HepG2 (cell line): ENCODE measurements at regions not wholly inside any gene's neighbourhood (a gene's known extent, or its start where the extent isn't known, plus 50 kb on each side); places are given as distances from the start of the nearest gene placed in this dataset.

ENCODE experiments used
- ARNTL ChIP-seq: sonication (generic); formaldehyde crosslinking; IDR thresholded peaks from 2 replicates; pipeline ENCODE4 v1.4.0; 2020; ENCODE audit warnings: mild to moderate bottlenecking, missing genetic modification reagents
- BCLAF1 ChIP-seq: fragments of 450-650 bp; IDR thresholded peaks from 2 replicates; pipeline ENCODE4 v1.6.1; 2017; ENCODE audit warnings: mild to moderate bottlenecking
- CBX1 ChIP-seq: IDR thresholded peaks from one replicate; pipeline ENCODE4 v1.6.1; 2016; ENCODE audit warnings: antibody characterized with exemption, low read depth
- DDIT3 ChIP-seq: sonication (generic); formaldehyde crosslinking; IDR thresholded peaks from 2 replicates; pipeline ENCODE4 v1.4.0; 2020; ENCODE audit warnings: mild to moderate bottlenecking, missing genetic modification reagents
- EED ChIP-seq: sonication (generic); formaldehyde crosslinking; IDR thresholded peaks from 2 replicates; pipeline ENCODE4 v1.5.0; 2020; ENCODE audit warnings: mild to moderate bottlenecking, missing genetic modification reagents
- FOXM1 ChIP-seq: sonication (generic); formaldehyde crosslinking; IDR thresholded peaks from 2 replicates; pipeline ENCODE4 v1.5.0; 2020; ENCODE audit warnings: missing genetic modification reagents
- FOXP4 ChIP-seq: sonication (generic); formaldehyde crosslinking; IDR thresholded peaks from 2 replicates; pipeline ENCODE4 v1.4.0; 2020; ENCODE audit warnings: missing genetic modification reagents
- GPBP1L1 ChIP-seq: sonication (generic); formaldehyde crosslinking; IDR thresholded peaks from 2 replicates; pipeline ENCODE4 v1.5.0; 2020; ENCODE audit warnings: mild to moderate bottlenecking, missing genetic modification reagents
- ISL2 ChIP-seq: sonication (generic); formaldehyde crosslinking; IDR thresholded peaks from 2 replicates; pipeline ENCODE4 v1.5.0; 2020; ENCODE audit warnings: missing genetic modification reagents
- KAT2B ChIP-seq: fragments of 150-350 bp; IDR thresholded peaks from 2 replicates; pipeline ENCODE4 v1.6.1; 2014; ENCODE audit warnings: low read depth, low read length, borderline replicate concordance
- KAT8 ChIP-seq: IDR thresholded peaks from 2 replicates; pipeline ENCODE4 v1.6.1; 2016; ENCODE audit warnings: missing genetic modification reagents, missing compliant biosample characterization
- LCORL ChIP-seq, 2 experiments: fragments of 450-650 bp in 1 of 2; sonication (generic) in 1 of 2; formaldehyde crosslinking in 1 of 2; IDR thresholded peaks; 2 replicates each; pipeline versions ENCODE4 v1.5.0 to v1.6.1; 2017 to 2020; ENCODE audit warnings: antibody characterized with exemption in 1 of 2, missing genetic modification reagents in 1 of 2
- POGK ChIP-seq: sonication (generic); formaldehyde crosslinking; conservative IDR thresholded peaks from 2 replicates; pipeline ENCODE4 v1.8.0; 2022; ENCODE audit warnings: mild to moderate bottlenecking, moderate library complexity, missing genetic modification reagents
- SALL1 ChIP-seq: sonication (generic); formaldehyde crosslinking; IDR thresholded peaks from 2 replicates; pipeline ENCODE4 v1.8.0; 2022; ENCODE audit warnings: mild to moderate bottlenecking, missing genetic modification reagents
- SOX5 ChIP-seq: IDR thresholded peaks from 2 replicates; pipeline ENCODE4 v1.6.1; 2016; ENCODE audit warnings: borderline replicate concordance
- THAP8 ChIP-seq: sonication (generic); formaldehyde crosslinking; IDR thresholded peaks from 2 replicates; pipeline ENCODE4 v1.5.1; 2020; ENCODE audit warnings: missing genetic modification reagents, mild to moderate bottlenecking, borderline replicate concordance
- YEATS2 ChIP-seq: sonication (generic); formaldehyde crosslinking; IDR thresholded peaks from 2 replicates; pipeline ENCODE4 v1.4.0; 2020; ENCODE audit warnings: missing genetic modification reagents, borderline replicate concordance
- ZNF24 ChIP-seq: fragments of 450-650 bp; IDR thresholded peaks from 2 replicates; pipeline ENCODE4 v1.6.1; 2017; ENCODE audit warnings: antibody characterized with exemption, mild to moderate bottlenecking
- ZNF546 ChIP-seq: sonication (generic); formaldehyde crosslinking; conservative IDR thresholded peaks from 2 replicates; pipeline ENCODE4 v1.8.1; 2023; ENCODE audit warnings: mild to moderate bottlenecking, missing genetic modification reagents
- ZNF552 ChIP-seq: sonication (generic); formaldehyde crosslinking; IDR thresholded peaks from 2 replicates; pipeline ENCODE4 v1.9.0; 2022; ENCODE audit warnings: missing genetic modification reagents, mild to moderate bottlenecking, borderline replicate concordance
- ZNF570 ChIP-seq: sonication (generic); formaldehyde crosslinking; IDR thresholded peaks from 2 replicates; pipeline ENCODE4 v1.4.0; 2020; ENCODE audit warnings: mild to moderate bottlenecking, missing genetic modification reagents, borderline replicate concordance
- ZNF775 ChIP-seq: sonication (generic); formaldehyde crosslinking; IDR thresholded peaks from 2 replicates; pipeline ENCODE4 v1.4.0; 2020; ENCODE audit warnings: missing genetic modification reagents, mild to moderate bottlenecking, moderate library complexity, borderline replicate concordance

GRCh38 chr15:53384417-53384816 is 375.0 kb downstream of the WDR72 start (continued):
- TF ChIP-seq BCLAF1 (no peak), ZNF570 (CRISPR knock-in tag) (no peak), ZNF546 (CRISPR knock-in tag) (no peak), ARNTL (CRISPR knock-in tag) (no peak), ISL2 (no peak), DDIT3 (CRISPR knock-in tag) (no peak), FOXM1 (CRISPR knock-in tag) (no peak), SALL1 (CRISPR knock-in tag) (peak; percentile 43; the same call in 1 of the 2 replicates), FOXP4 (CRISPR knock-in tag) (no peak), LCORL (IDR thresholded peaks at IDR 0.05) (no peak), LCORL (CRISPR knock-in tag; IDR thresholded peaks at IDR 0.05) (no peak), EED (no peak), ZNF775 (CRISPR knock-in tag) (no peak), KAT8 (CRISPR knock-in tag) (0 out of 2 replicates have a peak, but pooled peaks have one; percentile 22), GPBP1L1 (no peak), ZNF24 (no peak), CBX1 (no peak), POGK (CRISPR knock-in tag) (no peak), YEATS2 (peak; percentile 37; the same call in 1 of the 2 replicates), KAT2B (no peak), THAP8 (CRISPR knock-in tag) (no peak), ZNF552 (no peak), SOX5 (CRISPR knock-in tag) (peak; percentile 30; the same call in 1 of the 2 replicates)
